Stimulated activated naive CD8-positive, alpha-beta T cell treated with anti-CD3 and anti-CD28 coated beads, Interleukin-15, amount 100 ng/mL, for 72 hours (primary cell): ENCODE measurements at regions not wholly inside any gene's neighbourhood (a gene's known extent, or its start where the extent isn't known, plus 50 kb on each side); places are given as distances from the start of the nearest gene placed in this dataset.
"Not testable (repeated sequence)": the region's sequence is repeated elsewhere in the genome, so short reads cannot be mapped to it uniquely, and the experiment has no call there.

Experiments used
- ATAC-seq: fragments of 150-1000 bp; cut with Tn5 transposase; 2 replicates; pipeline ENCODE4 v1.10.0; 2021; ENCODE audit warnings: mild to moderate bottlenecking, moderate library complexity
- DNase-seq, 2 donors: peaks; one replicate each; pipeline ENCODE4 v3.0.0; 2021 to 2022
- H3K27ac Mint-ChIP-seq, 2 donors: one replicate each; pipeline ENCODE4 v1.8.0; 2022; ENCODE audit warnings: mild to moderate bottlenecking in 2 of 2, mixed read lengths in 2 of 2, moderate library complexity in 2 of 2
- H3K27me3 Mint-ChIP-seq: one replicate; pipeline ENCODE4 v1.8.0; 2022; ENCODE audit warnings: mixed read lengths
- H3K4me1 Mint-ChIP-seq: one replicate; pipeline ENCODE4 v1.8.0; 2022; ENCODE audit warnings: mild to moderate bottlenecking, mixed read lengths
- H3K4me3 Mint-ChIP-seq, 2 donors: one replicate each; pipeline ENCODE4 v1.8.0; 2022; ENCODE audit warnings: mild to moderate bottlenecking in 2 of 2, mixed read lengths in 2 of 2, moderate library complexity in 1 of 2
- H3K9me3 Mint-ChIP-seq, 2 donors: one replicate each; pipeline ENCODE4 v1.8.0; 2022; ENCODE audit warnings: mixed read lengths in 2 of 2

DNA sequence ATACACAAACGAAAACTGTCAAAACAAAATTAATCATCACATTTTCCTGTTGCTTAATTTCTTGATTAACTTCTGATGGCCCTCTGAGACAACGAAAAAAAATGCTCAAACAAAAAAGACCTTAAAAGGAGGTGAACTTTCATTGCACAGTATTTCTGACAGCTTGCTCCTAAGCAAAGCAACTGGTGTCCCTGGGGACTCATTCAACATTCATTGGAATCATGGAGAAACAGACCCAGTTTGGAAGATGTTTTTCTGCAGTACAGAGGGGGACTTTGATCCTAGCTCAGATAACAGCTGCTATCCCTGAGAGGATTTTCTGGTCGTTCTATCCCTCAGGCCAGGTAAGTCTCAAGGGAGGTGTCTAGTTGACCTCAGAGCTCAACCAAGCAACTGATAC, 378.7 kb upstream of the ATP11B start:
- Mint-ChIP-seq H3K27ac (no peak overlapping the region), H3K4me1 (no peaks in the 10 kb centered on the region), H3K9me3 (no peaks in the 10 kb centered on the region), H3K27me3 (no peaks in the 10 kb centered on the region), H3K4me3 (no peak overlapping the region)
- ATAC-seq (no peak), DNase-seq (no peak)

GRCh38 chr3:182420741-182421140, 372.6 kb upstream of the ATP11B start:
- no peaks in the 10 kb centered on the region for H3K27me3 Mint-ChIP-seq
- no peak for ATAC-seq
- no peak for DNase-seq

DNA sequence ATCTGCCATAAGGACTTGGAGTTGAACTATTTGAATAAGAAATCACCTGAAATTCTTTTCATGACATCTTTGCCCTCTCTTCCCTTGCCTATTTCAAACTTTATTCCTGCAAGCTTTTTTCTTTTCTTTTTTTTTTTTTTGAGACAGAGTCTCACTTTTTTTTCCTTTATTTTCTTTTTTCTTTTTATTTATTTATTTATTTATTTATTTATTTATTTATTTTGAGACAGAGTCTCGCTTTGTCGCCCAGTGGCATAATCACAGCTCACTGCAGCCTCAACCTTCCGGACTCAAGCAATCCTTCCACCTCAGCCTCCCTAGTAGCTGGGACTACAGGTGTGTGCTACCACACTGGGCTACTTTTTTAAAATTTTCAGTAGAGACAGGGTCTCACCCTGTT, 369.3 kb upstream of the ATP11B start:
- no peak overlapping the region for H3K4me3 Mint-ChIP-seq
- no peak for DNase-seq
- no peaks in the 10 kb centered on the region for H3K4me1 Mint-ChIP-seq
- H3K27me3 Mint-ChIP-seq = no peaks in the 10 kb centered on the region
- no peak overlapping the region for H3K27ac Mint-ChIP-seq
- no peak for ATAC-seq
- peaks cover 0 to 12% of the 10 kb centered on the region in 2 donors for H3K9me3 Mint-ChIP-seq

More at GRCh38 chr3:182420741-182421140, 372.6 kb upstream of the ATP11B start:
- Mint-ChIP-seq H3K27ac (no peak overlapping the region), H3K9me3 (peaks cover 0 to 8% of the 10 kb centered on the region in 2 donors), H3K4me1 (no peaks in the 10 kb centered on the region), H3K4me3 (no peak overlapping the region)

GRCh38 chr3:182425926-182426718, 367.2 kb upstream of the ATP11B start:
- not testable (repeated sequence) for H3K27me3 Mint-ChIP-seq, H3K4me1 Mint-ChIP-seq, H3K27ac Mint-ChIP-seq, H3K4me3 Mint-ChIP-seq, ATAC-seq, DNase-seq
- H3K9me3 Mint-ChIP-seq = peaks cover 0 to 12% of the 10 kb centered on the region in 2 donors

- H3K27ac Mint-ChIP-seq, DNase-seq, H3K4me1 Mint-ChIP-seq, H3K9me3 Mint-ChIP-seq, H3K27me3 Mint-ChIP-seq, H3K4me3 Mint-ChIP-seq, ATAC-seq: not testable (repeated sequence)
Measured at GRCh38 chr3:182431972-182432371, 361.3 kb upstream of the ATP11B start.

DNA sequence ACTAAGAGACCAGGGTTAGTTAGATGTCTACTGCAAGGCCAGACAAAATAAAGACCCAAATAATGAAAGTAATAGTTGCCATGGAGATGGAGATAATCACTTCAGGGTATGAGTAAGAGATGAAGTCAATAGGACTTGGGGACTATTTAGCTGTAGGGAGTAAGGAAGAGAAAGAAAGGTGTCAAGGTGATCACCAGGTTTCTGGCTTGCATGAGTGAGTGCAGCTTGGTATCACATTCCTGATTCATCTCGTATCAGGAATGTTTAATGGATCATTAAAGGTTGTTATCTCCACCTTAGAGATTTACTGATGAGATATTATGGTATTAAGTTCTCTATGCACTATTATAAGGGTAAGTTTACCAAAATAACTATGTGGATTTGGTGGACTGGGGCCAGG, 357.4 kb upstream of the ATP11B start:
- DNase-seq (no peak), ATAC-seq (no peak)
- H3K27ac Mint-ChIP-seq = no peak overlapping the region
- H3K4me3 Mint-ChIP-seq = no peak overlapping the region
- no peaks in the 10 kb centered on the region for H3K4me1 Mint-ChIP-seq
- H3K27me3 Mint-ChIP-seq = no peaks in the 10 kb centered on the region
- H3K9me3 Mint-ChIP-seq = no peaks in the 10 kb centered on the region

DNA sequence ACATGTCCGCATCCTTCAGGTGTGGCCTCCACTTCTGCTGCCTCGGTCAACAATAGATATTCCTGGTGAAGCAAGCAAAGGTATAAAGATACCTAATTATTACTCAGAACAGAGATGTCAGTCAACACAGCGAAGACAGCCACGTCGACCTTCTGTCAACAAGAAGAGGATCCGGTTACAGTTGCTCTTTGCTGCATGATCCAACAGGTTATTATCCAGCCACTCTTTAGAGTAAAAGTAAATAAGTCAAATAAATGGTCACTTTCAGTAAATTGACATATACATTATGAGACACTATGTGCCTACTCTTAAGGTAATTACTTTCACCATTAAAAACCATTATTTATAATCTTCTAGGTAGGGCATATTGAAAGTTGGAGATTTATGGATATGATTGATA, 356.8 kb upstream of the ATP11B start:
- DNase-seq (no peak), ATAC-seq (no peak)
- H3K27ac Mint-ChIP-seq = no peak overlapping the region
- H3K4me3 Mint-ChIP-seq = no peak overlapping the region
- no peaks in the 10 kb centered on the region for H3K9me3 Mint-ChIP-seq
- H3K27me3 Mint-ChIP-seq = no peaks in the 10 kb centered on the region
- no peaks in the 10 kb centered on the region for H3K4me1 Mint-ChIP-seq

GRCh38 chr3:182438398-182438797, 354.9 kb upstream of the ATP11B start:
- Mint-ChIP-seq H3K9me3 (no peaks in the 10 kb centered on the region), H3K4me1 (no peaks in the 10 kb centered on the region), H3K4me3 (no peak overlapping the region), H3K27ac (no peak overlapping the region), H3K27me3 (no peaks in the 10 kb centered on the region)
- ATAC-seq = no peak
- no peak for DNase-seq

GRCh38 chr3:182440101-182440500, 353.2 kb upstream of the ATP11B start:
- H3K4me3 Mint-ChIP-seq = no peak overlapping the region
- no peak for ATAC-seq
- H3K9me3 Mint-ChIP-seq = no peaks in the 10 kb centered on the region
- no peaks in the 10 kb centered on the region for H3K4me1 Mint-ChIP-seq
- no peaks in the 10 kb centered on the region for H3K27me3 Mint-ChIP-seq
- no peak for DNase-seq
- H3K27ac Mint-ChIP-seq = no peak overlapping the region

- ATAC-seq (no peak), DNase-seq (no peak)
- H3K4me1 Mint-ChIP-seq = no peaks in the 10 kb centered on the region
- H3K27me3 Mint-ChIP-seq = no peaks in the 10 kb centered on the region
- no peaks in the 10 kb centered on the region for H3K9me3 Mint-ChIP-seq
- no peak overlapping the region for H3K27ac Mint-ChIP-seq
- H3K4me3 Mint-ChIP-seq = no peak overlapping the region
Measured at GRCh38 chr3:182445576-182445975, 347.7 kb upstream of the ATP11B start.

- DNase-seq (no peak), ATAC-seq (no peak)
- no peak overlapping the region for H3K4me3 Mint-ChIP-seq
- H3K9me3 Mint-ChIP-seq = no peaks in the 10 kb centered on the region
- H3K4me1 Mint-ChIP-seq = no peaks in the 10 kb centered on the region
- H3K27me3 Mint-ChIP-seq = no peaks in the 10 kb centered on the region
- no peak overlapping the region for H3K27ac Mint-ChIP-seq
Measured at GRCh38 chr3:182450942-182451787, 342.1 kb upstream of the ATP11B start.

DNA sequence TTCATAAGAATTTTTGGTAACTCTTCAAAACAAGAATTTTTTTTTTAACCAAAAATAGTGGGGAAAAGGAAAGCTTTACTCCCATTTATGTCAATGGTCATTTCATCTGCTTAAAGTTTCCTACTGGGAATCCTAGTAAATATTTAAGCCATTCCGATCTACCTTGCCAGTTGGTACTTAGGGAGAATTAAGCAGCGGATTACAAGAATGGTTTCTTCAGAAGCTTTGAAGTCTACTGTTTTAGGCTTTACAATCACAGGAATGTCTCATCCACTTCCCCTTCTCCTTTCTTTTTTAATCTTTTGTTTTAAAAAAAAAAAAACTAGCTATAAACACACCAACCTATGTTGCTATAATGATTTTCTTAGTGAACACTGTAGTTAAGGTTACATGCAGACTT, 341.4 kb upstream of the ATP11B start:
- Mint-ChIP-seq H3K27me3 (no peaks in the 10 kb centered on the region), H3K4me1 (no peaks in the 10 kb centered on the region), H3K27ac (no peak overlapping the region), H3K9me3 (no peaks in the 10 kb centered on the region), H3K4me3 (no peak overlapping the region)
- no peak for DNase-seq
- ATAC-seq = no peak

- H3K4me1 Mint-ChIP-seq = no peaks in the 10 kb centered on the region
- H3K27me3 Mint-ChIP-seq = no peaks in the 10 kb centered on the region
- no peaks in the 10 kb centered on the region for H3K9me3 Mint-ChIP-seq
- no peak for DNase-seq
- H3K4me3 Mint-ChIP-seq = no peak overlapping the region
- no peak for ATAC-seq
- no peak overlapping the region for H3K27ac Mint-ChIP-seq
Measured at GRCh38 chr3:182455011-182455410, 338.3 kb upstream of the ATP11B start.

DNA sequence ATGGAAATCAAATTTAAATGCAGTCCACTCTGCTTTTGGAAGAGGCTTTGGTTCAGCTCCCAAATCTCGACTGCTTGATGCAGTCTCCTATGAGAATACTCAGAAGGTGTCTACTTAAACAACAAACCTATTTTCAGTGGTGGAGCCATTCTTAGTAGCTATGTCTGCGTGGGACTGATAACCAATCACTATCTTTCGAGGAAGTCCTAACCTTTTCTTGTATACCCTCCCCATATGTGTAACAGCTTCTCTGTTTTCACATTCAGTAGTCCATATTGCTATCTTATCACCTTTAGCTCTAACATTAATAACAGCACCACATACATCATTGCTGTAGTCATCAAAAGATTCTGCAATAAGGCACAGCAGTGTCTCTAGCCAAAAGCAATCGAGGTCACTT, 333.0 kb upstream of the ATP11B start:
- DNase-seq (no peak), ATAC-seq (no peak)
- H3K4me3 Mint-ChIP-seq = no peak overlapping the region
- H3K4me1 Mint-ChIP-seq = no peaks in the 10 kb centered on the region
- no peak overlapping the region for H3K27ac Mint-ChIP-seq
- H3K27me3 Mint-ChIP-seq = no peaks in the 10 kb centered on the region
- peaks cover 0 to 4% of the 10 kb centered on the region in 2 donors for H3K9me3 Mint-ChIP-seq

DNA sequence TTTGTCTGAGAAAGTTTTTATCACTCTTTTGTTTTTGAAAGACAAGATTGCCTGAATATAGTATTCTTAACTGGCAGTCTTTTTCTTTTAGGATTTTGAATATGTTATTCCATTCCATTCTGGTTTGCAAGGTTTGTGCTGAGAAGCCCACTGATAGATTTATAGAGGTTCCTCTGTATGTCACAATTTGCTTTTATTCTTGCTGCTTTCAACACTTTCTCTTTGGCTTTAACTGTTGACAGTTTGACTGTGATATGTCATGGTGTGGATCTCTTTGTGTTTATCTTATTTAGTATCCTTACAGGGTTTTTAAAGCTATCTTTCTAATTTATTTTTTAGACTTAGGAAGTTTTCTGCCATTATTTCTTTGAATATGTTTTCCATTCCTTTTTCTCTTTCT, 331.2 kb upstream of the ATP11B start:
- H3K27ac Mint-ChIP-seq = no peak overlapping the region
- no peaks in the 10 kb centered on the region for H3K27me3 Mint-ChIP-seq
- no peak overlapping the region for H3K4me3 Mint-ChIP-seq
- ATAC-seq = no peak
- H3K4me1 Mint-ChIP-seq = no peaks in the 10 kb centered on the region
- no peak for DNase-seq
- H3K9me3 Mint-ChIP-seq = peaks cover 0 to 4% of the 10 kb centered on the region in 2 donors

DNA sequence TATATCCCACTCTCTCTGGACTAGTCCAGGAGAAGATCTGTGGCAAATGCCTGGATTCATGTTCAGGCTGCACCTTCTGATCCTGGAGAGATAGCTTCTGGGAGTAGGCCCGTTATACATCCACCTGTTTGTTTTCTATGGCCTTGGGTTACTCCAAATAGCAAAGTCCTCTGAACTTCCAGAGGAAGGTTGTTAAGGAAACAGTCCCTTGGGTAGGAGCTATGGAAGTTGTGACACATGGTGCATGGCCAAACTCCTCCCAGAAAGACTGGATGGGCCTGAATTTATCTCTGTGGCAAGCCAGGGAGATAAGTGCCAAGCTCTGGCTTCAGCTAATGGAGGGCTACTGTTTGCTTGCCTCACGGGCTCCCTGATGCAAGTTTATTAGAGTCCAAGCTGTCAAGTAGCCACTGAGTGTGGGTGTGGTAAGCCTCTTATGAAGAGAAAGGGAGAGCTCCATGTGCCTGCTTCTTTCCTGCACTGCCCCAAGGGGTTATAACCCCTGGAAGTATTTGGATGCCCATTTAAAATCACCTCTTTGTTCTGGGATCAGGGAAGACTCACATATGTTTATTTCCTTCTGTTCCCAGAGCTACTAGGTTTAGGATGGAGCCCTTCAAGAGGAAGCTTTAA, 328.7 kb upstream of the ATP11B start:
- ATAC-seq (no peak), DNase-seq (no peak)
- Mint-ChIP-seq H3K27ac (no peak overlapping the region), H3K4me1 (no peaks in the 10 kb centered on the region), H3K27me3 (no peaks in the 10 kb centered on the region), H3K4me3 (no peak overlapping the region), H3K9me3 (peaks cover 0 to 4% of the 10 kb centered on the region in 2 donors)
